IMR-90 (cell line): ENCODE measurements at regions not wholly inside any gene's neighbourhood (a gene's known extent, or its start where the extent isn't known, plus 50 kb on each side); places are given as distances from the start of the nearest gene placed in this dataset.

ENCODE experiments used
- ATAC-seq: fragments of 200-7000 bp; cut with Tn5 transposase; 2 replicates; pipeline ENCODE4 v1.9.1; 2020; ENCODE audit warnings: low read depth, mild to moderate bottlenecking, moderate library complexity
- BruUV-seq: library from RNA; stranded (reverse); fragments of 400-500 nt; replicated peaks from 2 replicates; lab custom pipeline; 2021; lab: Mats Ljungman, UMichigan
- CTCF ChIA-PET: fragments of 300-600 bp; formaldehyde crosslinking; extraction: SDS; loops from one replicate; lab custom pipeline; 2021; ENCODE audit warnings: antibody characterized with exemption; lab: Yijun Ruan, JAX
- POLR2A ChIA-PET: fragments of 300-600 bp; sonication (Branson Sonifier 250); formaldehyde crosslinking; loops from one replicate; lab custom pipeline; 2022; ENCODE audit warnings: antibody characterized with exemption; ENCODE audit not compliant: unreplicated experiment; lab: Charles Lee
- DNase-seq: peaks from one replicate; pipeline ENCODE4 v3.0.0; 2013
- H2AFZ ChIP-seq: replicated peaks from 2 replicates; pipeline ENCODE3; 2013; ENCODE audit warnings: low read length, mild to moderate bottlenecking; ENCODE audit not compliant: poor library complexity
- H2AK5ac ChIP-seq: 2 replicates; pipeline ENCODE4 v1.6.1; 2013; ENCODE audit warnings: low read depth, low read length, inconsistent platforms
- H2AK9ac ChIP-seq: replicated peaks from 2 replicates; pipeline ENCODE3; 2013; ENCODE audit warnings: mild to moderate bottlenecking, low read depth, low read length, moderate library complexity; ENCODE audit not compliant: poor library complexity
- H2BK120ac ChIP-seq: 2 replicates; pipeline ENCODE4 v1.6.1; 2013; ENCODE audit warnings: low read depth, low read length, inconsistent platforms
- H2BK15ac ChIP-seq: 3 replicates; pipeline ENCODE4 v1.6.1; 2013; ENCODE audit warnings: low read depth, low read length, inconsistent platforms
- H2BK20ac ChIP-seq: 2 replicates; pipeline ENCODE4 v1.6.1; 2013; ENCODE audit warnings: low read depth, mild to moderate bottlenecking, inconsistent platforms, low read length, moderate library complexity
- H2BK5ac ChIP-seq: 2 replicates; pipeline ENCODE4 v1.6.1; 2013; ENCODE audit warnings: mild to moderate bottlenecking, low read depth, low read length, inconsistent platforms; ENCODE audit not compliant: poor library complexity, severe bottlenecking
- H3K14ac ChIP-seq: replicated peaks from 2 replicates; pipeline ENCODE4 v1.6.1; 2013; ENCODE audit warnings: low read depth, low read length, inconsistent platforms
- H3K18ac ChIP-seq: 2 replicates; pipeline ENCODE4 v1.6.1; 2013; ENCODE audit warnings: low read depth, low read length, control low read depth
- H3K23ac ChIP-seq: 2 replicates; pipeline ENCODE4 v1.6.1; 2013; ENCODE audit warnings: low read depth, low read length, inconsistent platforms
- H3K27ac ChIP-seq: 2 replicates; pipeline ENCODE4 v1.5.1; 2013; ENCODE audit warnings: mild to moderate bottlenecking, control low read depth, low read length; ENCODE audit not compliant: insufficient read depth
- H3K27me3 ChIP-seq: 2 replicates; pipeline ENCODE4 v1.6.1; 2013; ENCODE audit warnings: low read length; ENCODE audit not compliant: control insufficient read depth, insufficient read depth
- H3K36me3 ChIP-seq: 2 replicates; pipeline ENCODE4 v1.6.1; 2013; ENCODE audit warnings: low read length, mixed read lengths; ENCODE audit not compliant: control insufficient read depth, insufficient read depth
- H3K4ac ChIP-seq: 2 replicates; pipeline ENCODE4 v1.6.1; 2013; ENCODE audit warnings: low read depth, low read length, inconsistent platforms
- H3K4me1 ChIP-seq: 2 replicates; pipeline ENCODE4 v1.6.1; 2013; ENCODE audit warnings: low read length, mixed read lengths; ENCODE audit not compliant: control insufficient read depth, insufficient read depth
- H3K4me2 ChIP-seq: 2 replicates; pipeline ENCODE4 v1.6.1; 2013; ENCODE audit warnings: low read depth, mild to moderate bottlenecking, control low read depth, low read length, moderate library complexity
- H3K4me3 ChIP-seq: 2 replicates; pipeline ENCODE4 v1.5.1; 2013; ENCODE audit warnings: low read depth, mild to moderate bottlenecking, control low read depth, low read length, moderate library complexity; ENCODE audit not compliant: insufficient read depth
- H3K56ac ChIP-seq: 2 replicates; pipeline ENCODE4 v1.6.1; 2013; ENCODE audit warnings: low read length, inconsistent platforms; ENCODE audit not compliant: insufficient read depth; ENCODE audit errors: extremely low read depth
- H3K79me1 ChIP-seq, 2 experiments: 2 replicates each; pipeline ENCODE4 v1.6.1; 2013; ENCODE audit warnings: low read length in 2 of 2, inconsistent platforms in 1 of 2, low read depth in 1 of 2
- H3K9ac ChIP-seq: 2 replicates; pipeline ENCODE4 v1.6.1; 2013; ENCODE audit warnings: low read depth, low read length, control low read depth
- H3K9me1 ChIP-seq: 2 replicates; pipeline ENCODE4 v1.6.1; 2013; ENCODE audit warnings: low read length, inconsistent platforms; ENCODE audit not compliant: insufficient read depth
- H3K9me3 ChIP-seq: 2 replicates; pipeline ENCODE4 v1.6.1; 2013; ENCODE audit warnings: low read length; ENCODE audit not compliant: control insufficient read depth, insufficient read depth
- H4K20me1 ChIP-seq: 2 replicates; pipeline ENCODE4 v1.6.1; 2013; ENCODE audit warnings: low read length, inconsistent platforms; ENCODE audit not compliant: insufficient read depth
- H4K5ac ChIP-seq: 2 replicates; pipeline ENCODE4 v1.6.1; 2013; ENCODE audit warnings: mild to moderate bottlenecking, low read depth, low read length, control low read depth
- H4K8ac ChIP-seq, 2 experiments: 2 replicates each; pipeline ENCODE4 v1.6.1; 2013; ENCODE audit warnings: low read depth in 2 of 2, low read length in 2 of 2, control low read depth in 1 of 2, inconsistent platforms in 1 of 2
- H4K91ac ChIP-seq: 2 replicates; pipeline ENCODE4 v1.6.1; 2013; ENCODE audit warnings: low read depth, low read length, inconsistent platforms; ENCODE audit not compliant: insufficient read depth
- CEBPB ChIP-seq: IDR thresholded peaks from 2 replicates; pipeline ENCODE4 v1.6.1; 2012; ENCODE audit warnings: low read depth, low read length, improper control_type of control experiment
- RFX5 ChIP-seq: IDR thresholded peaks from 2 replicates; pipeline ENCODE4 v1.8.0; 2012; ENCODE audit warnings: low read depth, mild to moderate bottlenecking, low read length, moderate library complexity
- WGBS, 2 experiments: methylation state at CpG; one replicate each; pipeline versions ENCODE4 v1.1.5 to v1.1.7; 2013; ENCODE audit warnings: missing lambda C conversion rate in 2 of 2; ENCODE audit not compliant: insufficient read length in 1 of 2; ENCODE audit errors: extremely low coverage in 2 of 2; 5-methylcytosine and 5-hydroxymethylcytosine counted together
- dilution Hi-C: fragments of 300-500 bp; cut with HindIII; formaldehyde crosslinking; loops from one replicate; pipeline ENCODE4 v1.14.3; 2018; ENCODE audit warnings: low sequenced_read_pairs; ENCODE audit not compliant: unreplicated experiment
- in situ Hi-C: fragments of 300-500 bp; cut with MboI; formaldehyde crosslinking; loops from 3 replicates; pipeline ENCODE4 v1.14.3; 2019; ENCODE audit warnings: low sequenced_read_pairs, inconsistent platforms, mixed read lengths
- intact Hi-C: fragments of 100-400 bp; cut with micrococcal nuclease; formaldehyde crosslinking; loops from 2 replicates; pipeline ENCODE4 v1.10.0; 2022

DNA sequence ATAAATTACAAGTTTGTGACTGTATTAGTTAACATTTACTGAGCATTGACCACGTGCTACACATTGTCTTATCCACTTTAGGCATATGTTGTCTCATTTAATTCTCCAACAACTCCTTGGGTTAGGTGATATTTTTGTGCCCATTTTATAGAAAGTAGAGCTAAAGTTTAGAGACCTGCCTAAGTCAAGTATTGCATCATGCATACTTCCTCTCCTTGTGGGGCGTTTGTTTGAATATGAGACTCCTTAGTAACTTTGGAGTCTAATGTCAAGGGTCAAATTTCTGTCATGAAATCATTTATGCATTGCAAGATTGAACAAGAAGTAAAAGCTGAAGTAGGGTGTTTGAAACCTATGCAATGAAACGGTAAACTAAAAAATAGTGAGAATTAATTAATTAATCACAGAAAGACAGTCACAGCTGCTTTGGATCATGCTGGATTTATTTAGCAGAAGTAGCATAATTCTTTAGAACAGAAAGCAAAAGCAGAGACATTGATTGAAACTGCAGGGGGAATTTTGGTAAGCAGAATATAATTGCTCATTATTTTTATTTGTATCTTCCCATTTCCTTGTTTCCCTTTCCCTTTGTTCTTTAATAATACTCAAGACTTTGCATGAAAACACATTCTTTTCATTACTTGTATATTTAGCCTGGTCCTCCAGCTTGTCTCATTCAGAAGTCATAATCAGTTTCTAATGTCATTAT is 1374.4 kb upstream of the GJE1 start:
- no peak overlapping the region for H2AFZ ChIP-seq
- no peak overlapping the region for H4K8ac ChIP-seq
- no peaks in the 10 kb centered on the region for H3K36me3 ChIP-seq
- H2BK120ac ChIP-seq: no peak overlapping the region
- H3K18ac ChIP-seq: no peak overlapping the region
- ATAC-seq (no peak), DNase-seq (no peak)
- H4K91ac ChIP-seq: no peak overlapping the region
- TF ChIP-seq RFX5: no peak
- peak; percentile 72 for TF ChIP-seq CEBPB
- no peak overlapping the region for H2AK5ac ChIP-seq
- no peaks in the 10 kb centered on the region for H3K9me1 ChIP-seq
- H3K4me2 ChIP-seq: no peak overlapping the region
- H3K14ac ChIP-seq: no peak overlapping the region
- no peak overlapping the region for H4K5ac ChIP-seq
- no peak overlapping the region for H2AK9ac ChIP-seq
- intact Hi-C loops: no loop called here
- H3K79me1 ChIP-seq: no peaks in the 10 kb centered on the region
- no peak overlapping the region for H2BK15ac ChIP-seq
- no peak overlapping the region for H3K4me3 ChIP-seq
- ChIA-PET POLR2A (no interaction called here), CTCF (no interaction called here)
- H3K4me1 ChIP-seq: no peaks in the 10 kb centered on the region
- no peak overlapping the region for H3K56ac ChIP-seq
- H3K9ac ChIP-seq: no peak overlapping the region
- in situ Hi-C loops: no loop called here
- H2BK20ac ChIP-seq: no peak overlapping the region
- BruUV-seq: no TSS peak
- no peak overlapping the region for H3K27ac ChIP-seq
- dilution Hi-C loops: no loop called here
- no peak overlapping the region for H2BK5ac ChIP-seq
- no CpG with 5 or more reads among the region's 3 CpGs for WGBS, 2 experiments
- H3K23ac ChIP-seq: no peak overlapping the region
- H4K20me1 ChIP-seq: no peaks in the 10 kb centered on the region
- H3K27me3 ChIP-seq: no peaks in the 10 kb centered on the region
- H3K9me3 ChIP-seq: peaks cover 3% of the 10 kb centered on the region; the same call in 1 of the 2 replicates
- no peak overlapping the region for H3K4ac ChIP-seq
